Astrocyte of the spinal cord (primary cell): ENCODE measurements at regions not wholly inside any gene's neighbourhood (a gene's known extent, or its start where the extent isn't known, plus 50 kb on each side); places are given as distances from the start of the nearest gene placed in this dataset.

Source experiments
- DNase-seq: peaks from one replicate; pipeline ENCODE4 v3.0.0; 2011; ENCODE audit warnings: low read depth, low spot score
- H3K4me3 ChIP-seq: 2 replicates; pipeline ENCODE4 v1.5.1; 2011; ENCODE audit warnings: low read depth, mild to moderate bottlenecking, low read length, moderate library complexity
- in situ Hi-C: cut with HindIII; loops from 2 replicates; pipeline ENCODE4 v1.10.0; 2017; ENCODE audit warnings: low sequenced_read_pairs
- TF ChIP-seq, protein P1 (sequence below): IDR thresholded peaks from 2 replicates; pipeline ENCODE4 v1.5.1; 2012; ENCODE audit warnings: low read depth, mild to moderate bottlenecking, low read length, inconsistent platforms

DNA sequence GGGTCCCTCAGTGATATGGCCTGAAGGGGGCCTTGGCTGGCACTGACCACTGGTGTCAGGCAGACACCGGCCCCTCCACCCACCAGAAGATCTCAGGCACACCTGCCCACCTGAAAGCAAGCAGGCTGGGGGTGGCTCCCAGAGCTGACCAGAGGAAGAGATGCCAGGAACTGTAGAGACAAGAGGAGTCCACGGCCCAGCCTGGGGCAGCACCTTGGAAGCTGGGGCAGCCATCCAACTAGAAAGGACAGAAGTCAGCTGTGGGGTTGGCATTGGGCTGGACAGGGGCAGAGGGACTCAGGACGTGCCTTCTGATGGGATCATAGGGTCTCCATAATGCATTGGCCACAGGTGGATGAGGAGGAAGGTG, 144.3 kb downstream of the ZNF248 start:
- TF ChIP-seq, protein P1, sequence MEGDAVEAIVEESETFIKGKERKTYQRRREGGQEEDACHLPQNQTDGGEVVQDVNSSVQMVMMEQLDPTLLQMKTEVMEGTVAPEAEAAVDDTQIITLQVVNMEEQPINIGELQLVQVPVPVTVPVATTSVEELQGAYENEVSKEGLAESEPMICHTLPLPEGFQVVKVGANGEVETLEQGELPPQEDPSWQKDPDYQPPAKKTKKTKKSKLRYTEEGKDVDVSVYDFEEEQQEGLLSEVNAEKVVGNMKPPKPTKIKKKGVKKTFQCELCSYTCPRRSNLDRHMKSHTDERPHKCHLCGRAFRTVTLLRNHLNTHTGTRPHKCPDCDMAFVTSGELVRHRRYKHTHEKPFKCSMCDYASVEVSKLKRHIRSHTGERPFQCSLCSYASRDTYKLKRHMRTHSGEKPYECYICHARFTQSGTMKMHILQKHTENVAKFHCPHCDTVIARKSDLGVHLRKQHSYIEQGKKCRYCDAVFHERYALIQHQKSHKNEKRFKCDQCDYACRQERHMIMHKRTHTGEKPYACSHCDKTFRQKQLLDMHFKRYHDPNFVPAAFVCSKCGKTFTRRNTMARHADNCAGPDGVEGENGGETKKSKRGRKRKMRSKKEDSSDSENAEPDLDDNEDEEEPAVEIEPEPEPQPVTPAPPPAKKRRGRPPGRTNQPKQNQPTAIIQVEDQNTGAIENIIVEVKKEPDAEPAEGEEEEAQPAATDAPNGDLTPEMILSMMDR = no peak
- in situ Hi-C loops = no loop called here
- no peak overlapping the region for H3K4me3 ChIP-seq
- no peak for DNase-seq

- no peak for DNase-seq
- TF ChIP-seq, protein P1 = no peak
- no peak overlapping the region for H3K4me3 ChIP-seq
- in situ Hi-C loops = no loop called here
Measured at GRCh38 chr10:37712489-37713131, 144.8 kb downstream of the ZNF248 start.

GRCh38 chr10:37711617-37712488, 145.6 kb downstream of the ZNF248 start:
- no peak overlapping the region for H3K4me3 ChIP-seq
- TF ChIP-seq, protein P1 = no peak
- no peak for DNase-seq
- in situ Hi-C loops = no loop called here

DNA sequence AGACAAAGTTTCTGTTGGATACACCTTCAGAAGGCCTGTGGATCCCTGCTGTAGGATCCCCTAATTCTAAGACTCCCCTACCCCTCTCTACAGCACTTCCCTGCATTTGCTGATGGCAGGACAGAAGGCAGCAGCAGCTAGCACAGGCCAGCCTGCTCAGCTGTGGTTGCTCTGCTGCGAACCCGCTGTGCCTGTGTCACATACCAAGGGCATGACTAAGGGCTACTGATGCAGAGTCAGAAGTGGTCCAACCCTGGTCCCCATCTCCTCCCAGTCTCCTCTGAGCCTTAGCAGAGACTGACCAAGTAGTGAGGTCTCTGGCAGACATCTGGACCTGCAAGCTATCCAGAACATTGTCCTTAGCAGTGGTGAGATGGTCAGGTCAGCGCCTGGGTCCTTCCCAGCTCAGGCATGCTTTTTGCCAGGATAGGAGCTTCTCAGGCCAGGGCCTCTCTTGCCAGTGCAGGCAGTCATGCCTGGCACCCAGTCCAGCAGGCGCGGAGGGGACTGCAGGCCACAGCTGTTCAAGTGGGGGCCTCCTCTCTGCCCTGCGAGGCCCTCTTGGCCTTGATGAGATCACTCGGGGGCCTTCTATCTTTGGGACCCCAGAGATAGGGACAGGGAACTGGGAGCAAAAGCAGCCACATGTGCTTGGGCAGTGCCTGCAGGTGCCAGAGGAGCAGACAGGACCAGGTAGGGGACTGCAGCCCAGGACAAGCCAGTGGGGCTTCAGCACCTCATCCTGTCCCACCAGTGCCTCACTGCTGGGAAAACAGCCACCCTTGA, 146.4 kb downstream of the ZNF248 start:
- TF ChIP-seq, protein P1 = no peak
- in situ Hi-C loops = no loop called here
- no peak overlapping the region for H3K4me3 ChIP-seq
- no peak for DNase-seq

DNA sequence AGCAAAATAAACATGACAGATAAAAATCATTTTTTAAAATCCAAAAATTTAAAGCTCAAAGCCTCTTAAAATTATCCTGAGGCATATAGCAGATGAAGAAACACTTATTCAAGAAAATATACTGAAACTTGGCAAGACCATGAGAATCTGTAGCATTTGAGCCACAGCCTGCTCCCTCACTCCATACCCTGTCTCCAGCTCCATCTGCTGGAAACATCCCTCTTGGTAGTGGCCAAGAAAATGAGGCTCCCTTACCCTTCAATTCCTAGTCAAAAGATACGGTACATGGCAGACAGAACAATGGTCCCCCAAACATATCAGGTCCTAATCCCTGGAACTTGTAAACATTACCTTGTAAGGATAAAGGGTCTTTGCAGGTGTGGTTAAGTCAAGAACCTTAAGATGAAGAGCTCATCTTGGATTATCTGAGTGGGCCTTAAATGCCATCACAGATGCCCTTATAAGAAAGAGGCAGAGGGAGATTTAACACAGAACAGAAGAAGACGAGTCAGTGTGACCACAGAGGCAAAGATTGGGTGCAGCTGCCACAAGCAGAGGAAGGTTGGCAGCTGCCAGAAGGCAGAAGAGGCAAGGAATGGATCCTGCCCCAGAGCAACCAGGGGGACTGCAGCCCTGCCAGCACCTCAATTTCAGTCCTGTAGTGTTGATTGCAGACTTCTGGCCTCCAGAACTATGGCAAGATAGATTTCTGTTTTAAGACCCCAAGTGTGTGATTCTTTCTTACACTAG, 149.4 kb downstream of the ZNF248 start:
- TF ChIP-seq, protein P1 = no peak
- in situ Hi-C loops = no loop called here
- DNase-seq = no peak
- H3K4me3 ChIP-seq = no peak overlapping the region

DNA sequence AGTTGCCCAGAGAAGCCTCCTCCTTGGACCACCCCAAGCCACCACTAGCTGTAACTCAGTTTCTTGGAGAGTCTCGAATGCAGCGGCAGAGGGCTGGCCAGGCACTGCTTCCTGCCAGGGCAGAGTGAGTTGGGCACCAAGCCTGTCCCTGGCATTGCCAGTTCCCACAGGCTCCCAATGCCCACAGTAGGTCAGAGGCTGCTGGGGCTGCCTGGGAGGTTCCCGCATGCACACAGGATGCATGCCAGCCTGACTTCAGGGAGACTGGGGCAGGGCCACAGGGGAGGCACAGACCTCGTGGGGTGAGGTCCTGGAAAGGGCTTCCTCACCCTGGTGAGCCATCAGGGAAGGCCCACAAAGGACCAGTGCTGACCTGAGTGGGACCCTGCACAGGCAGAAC, 152.8 kb downstream of the ZNF248 start:
- in situ Hi-C loops = no loop called here
- TF ChIP-seq, protein P1 = no peak
- H3K4me3 ChIP-seq = no peak overlapping the region

More for the DNA sequence above, 152.8 kb downstream of the ZNF248 start:
- no peak for DNase-seq
